Ishikawa (cell line): ENCODE measurements at regions not wholly inside any gene's neighbourhood (a gene's known extent, or its start where the extent isn't known, plus 50 kb on each side); places are given as distances from the start of the nearest gene placed in this dataset.

ENCODE experiments used
- EP300 ChIP-seq: IDR thresholded peaks from 2 replicates; pipeline ENCODE4 v1.6.1; 2012; ENCODE audit warnings: borderline replicate concordance
- MAX ChIP-seq: IDR thresholded peaks from 2 replicates; pipeline ENCODE4 v1.6.1; 2012
- NFIC ChIP-seq: IDR thresholded peaks from 2 replicates; pipeline ENCODE4 v1.6.1; 2012
- RAD21 ChIP-seq: IDR thresholded peaks from 2 replicates; pipeline ENCODE4 v1.6.1; 2012; ENCODE audit warnings: low read depth
- TCF12 ChIP-seq: IDR thresholded peaks from 2 replicates; pipeline ENCODE4 v1.6.1; 2012; ENCODE audit warnings: low read depth
- TEAD4 ChIP-seq: IDR thresholded peaks from 2 replicates; pipeline ENCODE4 v1.6.1; 2012
- YY1 ChIP-seq: IDR thresholded peaks from 2 replicates; pipeline ENCODE4 v1.6.1; 2012; ENCODE audit warnings: low read depth

GRCh38 chr5:174945853-174946252 lies 221.5 kb downstream of the MSX2 start:
- no peak for TF ChIP-seq YY1
- no peak for TF ChIP-seq MAX
- no peak for TF ChIP-seq RAD21
- TF ChIP-seq EP300: no peak
- no peak for TF ChIP-seq TEAD4
- TF ChIP-seq NFIC: no peak
- no peak for TF ChIP-seq TCF12
